ENCODE measurements at regions not wholly inside any gene's neighbourhood (a gene's known extent, or its start where the extent isn't known, plus 50 kb on each side); places are given as distances from the start of the nearest gene placed in this dataset.

GRCh38 chr19:5392486-5392885 lies 51.9 kb upstream of the PTPRS start:
- no peak for DNase-seq

DNA sequence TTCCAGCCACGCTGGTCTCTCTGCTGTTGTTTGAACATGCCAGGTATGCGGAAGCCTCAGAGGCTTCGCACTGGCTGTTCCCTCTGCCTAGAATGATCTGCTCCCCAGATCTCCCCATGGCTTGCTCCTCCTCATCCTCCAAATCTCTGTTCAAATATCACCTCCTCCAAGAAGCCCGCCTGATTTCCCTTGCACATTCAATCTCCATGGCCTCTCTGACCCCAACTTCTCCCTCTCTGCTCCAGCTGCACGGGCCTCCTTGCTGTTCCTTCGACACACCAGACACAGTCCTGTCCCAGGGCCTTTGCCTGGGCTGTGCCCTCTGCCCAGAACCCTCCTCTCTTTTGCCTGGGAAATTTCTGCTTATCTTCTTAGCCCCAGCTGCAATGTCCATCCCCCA lies 52.5 kb upstream of the PTPRS start:
- DNase-seq, result no peak

DNA sequence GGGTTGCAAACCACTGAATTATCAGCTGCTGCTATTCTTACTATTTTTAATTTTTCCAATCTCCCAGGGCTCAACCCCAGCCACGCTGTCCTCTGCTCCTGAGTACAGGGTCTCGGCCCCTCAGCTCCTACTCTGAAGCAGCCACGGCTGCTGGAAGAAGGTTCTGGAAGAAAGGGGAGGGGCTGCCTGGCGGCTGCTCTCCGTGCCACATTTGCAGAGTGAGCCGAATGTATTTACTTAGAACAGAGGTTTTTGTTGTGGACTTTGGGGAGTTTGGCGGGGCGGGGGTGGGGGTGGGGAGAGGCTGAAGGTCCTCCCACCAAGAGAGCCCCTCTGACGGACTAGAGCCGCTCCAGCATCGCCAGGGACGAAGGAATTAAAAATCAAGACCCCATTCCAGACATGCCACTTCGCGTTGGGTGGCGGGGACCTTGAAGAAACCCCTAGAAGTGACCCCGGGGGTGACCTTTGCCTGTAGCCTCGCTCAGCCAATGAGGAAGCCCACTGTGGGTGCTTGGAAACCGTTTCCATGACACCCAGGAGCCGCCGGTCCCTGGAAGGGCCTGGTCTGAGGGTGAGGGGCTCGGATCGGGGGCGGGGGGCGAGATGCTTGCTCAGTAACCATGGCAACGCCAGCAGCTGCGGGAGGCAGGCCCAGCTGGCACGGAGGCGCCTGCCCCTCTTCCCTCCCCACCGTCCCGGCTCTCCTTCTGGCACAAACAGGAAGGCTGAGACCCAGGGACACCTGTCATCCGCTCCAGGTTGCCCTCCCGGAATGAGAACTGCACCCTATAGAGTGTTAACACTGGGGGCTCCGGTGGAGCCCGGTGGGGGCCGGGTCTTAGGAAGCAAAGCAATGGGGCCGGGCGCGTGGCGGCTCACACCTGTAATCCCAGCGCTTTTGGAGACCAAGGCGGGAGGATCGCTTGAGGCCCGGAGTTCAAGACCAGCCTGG lies 54.2 kb upstream of the PTPRS start:
- DNase-seq, result no peak

GRCh38 chr19:5395556-5395955 lies 54.9 kb upstream of the PTPRS start:
- no peak for DNase-seq

GRCh38 chr19:5396096-5396939 lies 55.7 kb upstream of the PTPRS start:
- DNase-seq, result no peak

- no peak for DNase-seq
These were observed 56.4 kb upstream of the PTPRS start for GRCh38 chr19:5396963-5397362.

DNA sequence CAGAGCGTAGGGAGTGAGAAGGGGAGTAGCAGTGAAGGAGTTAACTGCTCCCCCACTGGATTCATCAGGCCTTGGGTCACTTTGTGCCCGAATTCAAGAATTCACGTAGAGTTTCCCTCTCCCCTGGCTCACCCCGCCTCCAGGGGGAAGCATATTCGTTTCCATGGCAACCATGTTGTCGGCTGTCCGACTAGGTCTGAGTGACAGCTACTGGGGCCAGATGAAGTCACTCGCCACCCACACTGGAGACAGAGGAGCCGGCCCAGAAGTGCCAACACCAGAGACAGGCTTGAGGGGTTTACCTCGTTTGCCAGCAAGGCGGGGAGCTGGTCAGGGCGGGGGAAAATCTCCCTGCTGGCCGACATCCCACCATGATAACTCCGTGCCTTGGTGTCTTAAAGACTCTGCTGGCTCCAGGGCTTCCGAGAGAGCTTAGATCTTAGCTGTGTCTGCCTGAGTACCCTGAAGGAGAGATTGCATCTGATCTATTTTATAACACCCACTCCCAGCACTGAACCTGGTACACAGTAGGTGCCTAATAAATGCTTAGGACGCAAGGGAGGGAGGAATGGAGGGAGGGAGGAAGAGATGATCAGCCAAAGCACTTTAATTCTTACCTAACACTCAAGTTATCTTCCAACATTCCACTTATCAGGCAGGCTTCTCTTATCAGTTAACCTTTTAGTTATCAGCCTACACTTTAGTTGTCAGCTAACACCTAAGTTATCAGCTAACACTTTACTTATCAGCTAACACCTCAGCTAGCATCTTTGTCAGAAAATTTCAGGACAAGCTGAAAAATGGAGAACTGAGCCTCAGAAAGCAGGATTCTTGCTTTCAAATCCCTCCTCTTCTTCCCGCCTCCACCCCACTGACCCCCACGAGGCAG lies 57.2 kb upstream of the ZNRF4 start:
- no peak for DNase-seq

DNA sequence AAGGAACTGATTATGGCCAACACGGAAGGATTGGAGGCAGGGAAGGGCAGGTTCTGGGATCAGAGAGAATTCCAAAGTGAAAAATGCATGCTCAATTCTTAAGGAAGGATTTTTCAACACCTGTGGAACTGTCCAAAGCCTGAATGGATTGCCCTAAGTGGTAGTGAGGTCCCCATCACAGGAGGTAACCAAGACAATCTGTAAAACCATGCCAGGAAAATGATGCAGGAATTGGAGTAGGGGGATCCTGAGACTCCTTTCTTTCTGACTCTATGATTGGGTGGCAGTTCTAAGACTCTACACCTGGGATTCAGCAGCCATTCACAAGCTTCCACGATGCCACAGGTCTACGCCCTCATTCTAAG lies 56.5 kb upstream of the ZNRF4 start:
- no peak for DNase-seq

- DNase-seq, result peak; percentile 20 to 28
These were observed 51.1 kb upstream of the ZNRF4 start for GRCh38 chr19:5403968-5404640.
